ENCODE measurements at regions not wholly inside any gene's neighbourhood (a gene's known extent, or its start where the extent isn't known, plus 50 kb on each side); places are given as distances from the start of the nearest gene placed in this dataset.

DNA sequence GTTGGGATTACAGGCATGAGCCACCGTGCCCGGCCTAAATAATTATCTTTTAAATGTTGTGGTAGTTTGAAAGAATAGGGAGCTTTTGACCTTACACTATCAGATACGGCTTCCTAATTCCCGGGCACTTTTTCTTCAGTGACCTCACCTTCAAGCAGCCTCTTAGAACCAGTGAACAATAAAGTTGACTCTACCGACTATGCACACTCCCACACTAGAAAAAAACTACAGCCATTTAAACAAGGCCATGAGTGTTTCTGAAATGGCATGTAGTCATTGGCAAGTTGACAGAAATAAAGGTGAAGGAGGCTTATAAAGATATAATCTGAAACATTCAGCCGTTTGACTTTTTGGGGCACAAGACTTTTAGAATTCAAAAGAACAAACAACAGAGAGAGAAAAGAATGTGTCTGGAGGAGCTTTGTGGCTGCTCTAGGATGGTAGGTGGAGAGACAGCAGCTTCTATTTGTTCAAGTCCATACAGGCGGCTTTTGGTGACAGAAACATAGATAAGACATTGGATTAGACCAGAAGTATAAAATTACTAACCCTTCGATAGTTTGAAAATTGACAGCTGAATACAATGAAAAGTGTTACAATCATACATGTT, 75.2 kb downstream of the GJA1 start:
- Histone ChIP-seq H3K4me3 (no peak overlapping the region), H3K36me3 (no peaks in the 10 kb centered on the region), H3K27me3 (ENCODE audit: low read depth) (no peaks in the 10 kb centered on the region), H3K27ac (no peak overlapping the region), H3K4me1 (peaks cover 5% of the 10 kb centered on the region), H3K9me3 (no peaks in the 10 kb centered on the region)
- no peak for DNase-seq
- ATAC-seq = peak; percentile 86 to 94
- intact Hi-C loops (cut with DNase I) = no loop called here
- TF ChIP-seq CTCF (IDR thresholded peaks at IDR 0.05) = no peak

- Histone ChIP-seq H3K9me3 (no peaks in the 10 kb centered on the region), H3K4me1 (peaks cover 4% of the 10 kb centered on the region), H3K36me3 (no peaks in the 10 kb centered on the region), H3K27ac (no peak overlapping the region), H3K27me3 (ENCODE audit: low read depth) (no peaks in the 10 kb centered on the region), H3K4me3 (no peak overlapping the region)
- ATAC-seq = no peak
- intact Hi-C loops (cut with DNase I) = no loop called here
- TF ChIP-seq CTCF (IDR thresholded peaks at IDR 0.05) = no peak
- no peak for DNase-seq
These were observed 80.3 kb downstream of the GJA1 start for GRCh38 chr6:121515630-121516265.

DNA sequence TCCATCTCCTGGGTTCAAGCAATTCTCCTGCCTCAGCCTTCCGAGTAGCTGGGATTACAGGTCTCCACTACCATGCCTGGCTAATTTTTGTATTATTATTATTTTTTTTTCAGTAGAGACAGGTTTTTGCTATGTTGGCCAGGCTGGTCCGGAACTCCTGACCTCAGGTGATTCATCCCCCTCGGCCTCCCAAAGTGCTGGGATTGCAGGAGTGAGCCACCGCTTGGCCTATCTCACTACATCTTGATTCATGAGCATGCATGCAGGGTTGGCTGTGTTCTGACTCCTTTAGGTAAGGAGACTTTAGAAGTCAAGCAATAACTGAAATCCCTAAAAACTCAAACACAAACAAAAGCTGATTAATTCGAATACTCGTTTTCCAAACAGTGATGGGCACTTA, 80.9 kb downstream of the GJA1 start:
- H3K27ac ChIP-seq = no peak overlapping the region
- ATAC-seq (no peak), DNase-seq (no peak)
- no peaks in the 10 kb centered on the region for H3K27me3 ChIP-seq (ENCODE audit: low read depth)
- H3K36me3 ChIP-seq = no peaks in the 10 kb centered on the region
- intact Hi-C loops (cut with DNase I) = no loop called here
- TF ChIP-seq CTCF (IDR thresholded peaks at IDR 0.05) = no peak
- peaks cover 9% of the 10 kb centered on the region for H3K4me1 ChIP-seq
- no peak overlapping the region for H3K4me3 ChIP-seq
- H3K9me3 ChIP-seq = no peaks in the 10 kb centered on the region

GRCh38 chr6:121520337-121521163, 85.1 kb downstream of the GJA1 start:
- Histone ChIP-seq H3K36me3 (no peaks in the 10 kb centered on the region), H3K4me1 (peaks cover 25% of the 10 kb centered on the region), H3K27ac (peak overlapping the region; percentile 63), H3K4me3 (no peak overlapping the region), H3K9me3 (no peaks in the 10 kb centered on the region), H3K27me3 (ENCODE audit: low read depth) (no peaks in the 10 kb centered on the region)
- DNase-seq (no peak), ATAC-seq (peak; percentile 78 to 90)
- intact Hi-C loops (cut with DNase I) = no loop called here
- TF ChIP-seq CTCF (IDR thresholded peaks at IDR 0.05) = no peak

DNA sequence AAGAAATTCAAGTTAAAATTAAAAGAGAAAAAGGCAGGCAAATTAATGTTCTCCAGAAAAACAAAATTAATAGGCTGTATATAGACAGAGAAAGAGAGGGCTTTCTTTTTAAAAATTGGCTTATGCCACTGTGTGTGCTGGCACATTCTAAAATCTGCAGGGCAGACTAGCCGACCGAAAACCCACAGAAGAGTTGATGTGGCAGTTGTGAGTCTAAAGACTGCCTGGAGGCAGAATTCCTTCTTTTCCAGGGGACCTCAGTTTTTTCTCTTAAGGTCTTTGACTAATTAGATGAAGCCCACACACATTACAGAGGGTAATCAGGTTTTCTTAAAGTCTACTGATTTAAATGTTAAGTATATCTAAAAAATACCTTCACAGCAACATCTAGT, 85.7 kb downstream of the GJA1 start:
- Histone ChIP-seq H3K36me3 (no peaks in the 10 kb centered on the region), H3K4me3 (no peak overlapping the region), H3K9me3 (no peaks in the 10 kb centered on the region), H3K4me1 (peaks cover 25% of the 10 kb centered on the region), H3K27me3 (ENCODE audit: low read depth) (no peaks in the 10 kb centered on the region), H3K27ac (peak overlapping the region; percentile 63)
- ATAC-seq (no peak), DNase-seq (no peak)
- intact Hi-C loops (cut with DNase I) = no loop called here
- no peak for TF ChIP-seq CTCF (IDR thresholded peaks at IDR 0.05)

All from lower lobe of right lung (tissue), 2 donors.